A673 (cell line): ENCODE measurements at regions not wholly inside any gene's neighbourhood (a gene's known extent, or its start where the extent isn't known, plus 50 kb on each side); places are given as distances from the start of the nearest gene placed in this dataset.

Source experiments
- CTCF ChIP-seq: fragments of 300-800, 200-600 bp; sonication (generic); conservative IDR thresholded peaks from 2 replicates; pipeline ENCODE4 v1.5.1; 2017; ENCODE audit warnings: low read depth, mild to moderate bottlenecking, antibody characterized with exemption, low read length, moderate library complexity, mixed read lengths
- EZH2 ChIP-seq: fragments of 200-600 bp; sonication (generic); IDR thresholded peaks from 2 replicates; pipeline ENCODE4 v1.6.1; 2017; ENCODE audit warnings: borderline replicate concordance, low read depth, mild to moderate bottlenecking, mixed read lengths, antibody characterized with exemption, low read length; ENCODE audit not compliant: poor library complexity, severe bottlenecking

DNA sequence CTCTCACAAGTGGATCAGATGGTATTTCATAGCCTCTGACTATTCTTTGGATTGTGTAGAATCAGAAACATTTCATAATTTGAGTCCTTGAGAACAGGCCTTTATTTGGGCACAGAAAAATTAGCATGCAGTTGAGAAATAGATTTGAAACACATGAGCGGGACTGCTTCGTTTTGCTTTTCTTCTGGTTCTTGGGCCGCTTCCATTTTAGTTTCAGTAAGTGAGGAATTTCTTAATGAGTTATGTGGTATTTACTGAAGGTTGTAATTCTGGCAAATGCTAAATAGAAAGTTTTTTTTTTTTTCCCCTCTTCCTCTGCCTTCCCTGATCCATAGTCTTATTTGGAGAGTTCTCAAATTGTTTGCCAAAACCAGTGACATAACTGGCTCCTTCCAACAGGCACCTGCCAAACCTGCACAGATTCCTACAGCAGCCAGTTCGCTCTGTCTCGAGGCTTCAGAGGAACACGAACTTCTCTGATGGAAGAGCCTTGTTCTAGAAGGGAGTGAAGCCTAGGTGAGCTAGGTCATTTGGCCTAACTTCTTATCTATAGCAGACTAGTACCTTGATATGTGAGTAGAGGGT, 71.2 kb upstream of the SLC28A3 start:
- no peak for TF ChIP-seq CTCF
- TF ChIP-seq EZH2, result no peak
